ENCODE measurements at regions not wholly inside any gene's neighbourhood (a gene's known extent, or its start where the extent isn't known, plus 50 kb on each side); places are given as distances from the start of the nearest gene placed in this dataset.

DNA sequence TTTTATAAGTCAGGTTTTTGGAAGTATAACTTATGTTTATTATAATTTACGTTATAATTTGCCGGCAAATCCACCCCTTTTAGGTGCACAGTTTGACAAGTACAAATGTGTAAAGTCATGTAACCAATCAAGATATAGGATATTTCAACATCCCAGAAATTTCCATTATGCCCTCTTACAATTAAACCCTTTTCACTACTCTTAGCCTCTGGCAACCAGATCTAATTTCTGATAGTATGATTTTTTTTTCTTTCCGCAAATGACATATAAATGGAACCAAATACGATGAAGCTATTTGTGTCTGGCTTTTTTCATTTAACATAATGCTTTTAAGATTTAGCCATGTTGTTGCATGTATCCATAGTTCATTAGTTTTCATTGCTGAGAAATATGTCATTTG is 69.5 kb upstream of the HTATIP2 start:
- DNase-seq (ENCODE audit: low read depth) = no peak
- no peak overlapping the region for H3K4me3 ChIP-seq (ENCODE audit: control insufficient read depth, low read depth, low read length)
- TF ChIP-seq, protein P1, sequence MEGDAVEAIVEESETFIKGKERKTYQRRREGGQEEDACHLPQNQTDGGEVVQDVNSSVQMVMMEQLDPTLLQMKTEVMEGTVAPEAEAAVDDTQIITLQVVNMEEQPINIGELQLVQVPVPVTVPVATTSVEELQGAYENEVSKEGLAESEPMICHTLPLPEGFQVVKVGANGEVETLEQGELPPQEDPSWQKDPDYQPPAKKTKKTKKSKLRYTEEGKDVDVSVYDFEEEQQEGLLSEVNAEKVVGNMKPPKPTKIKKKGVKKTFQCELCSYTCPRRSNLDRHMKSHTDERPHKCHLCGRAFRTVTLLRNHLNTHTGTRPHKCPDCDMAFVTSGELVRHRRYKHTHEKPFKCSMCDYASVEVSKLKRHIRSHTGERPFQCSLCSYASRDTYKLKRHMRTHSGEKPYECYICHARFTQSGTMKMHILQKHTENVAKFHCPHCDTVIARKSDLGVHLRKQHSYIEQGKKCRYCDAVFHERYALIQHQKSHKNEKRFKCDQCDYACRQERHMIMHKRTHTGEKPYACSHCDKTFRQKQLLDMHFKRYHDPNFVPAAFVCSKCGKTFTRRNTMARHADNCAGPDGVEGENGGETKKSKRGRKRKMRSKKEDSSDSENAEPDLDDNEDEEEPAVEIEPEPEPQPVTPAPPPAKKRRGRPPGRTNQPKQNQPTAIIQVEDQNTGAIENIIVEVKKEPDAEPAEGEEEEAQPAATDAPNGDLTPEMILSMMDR (conservative IDR thresholded peaks at IDR 0.05; ENCODE audit: control insufficient read depth, insufficient read depth, low read depth, low read length) = no peak

DNA sequence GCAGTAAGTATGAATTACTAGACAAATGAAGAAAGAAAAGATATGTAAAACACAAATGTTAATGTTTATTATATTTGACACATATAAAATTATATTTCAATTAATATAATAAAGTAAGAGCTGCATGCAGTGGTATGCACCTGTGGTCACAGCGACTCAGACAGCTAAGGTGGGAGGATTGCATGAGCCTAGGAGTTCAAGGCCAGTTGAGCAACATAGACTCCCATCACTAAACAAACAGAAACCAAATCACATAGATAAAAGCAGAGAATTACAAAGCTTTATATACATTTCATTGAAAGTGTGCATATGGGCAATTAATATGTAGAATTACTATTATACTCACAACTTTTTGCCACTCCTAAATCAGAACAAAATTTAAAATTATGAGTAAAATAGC is 70.0 kb upstream of the HTATIP2 start:
- TF ChIP-seq, protein P1 (conservative IDR thresholded peaks at IDR 0.05; ENCODE audit: control insufficient read depth, insufficient read depth, low read depth, low read length) = no peak
- no peak overlapping the region for H3K4me3 ChIP-seq (ENCODE audit: control insufficient read depth, low read depth, low read length)
- DNase-seq (ENCODE audit: low read depth) = no peak

DNA sequence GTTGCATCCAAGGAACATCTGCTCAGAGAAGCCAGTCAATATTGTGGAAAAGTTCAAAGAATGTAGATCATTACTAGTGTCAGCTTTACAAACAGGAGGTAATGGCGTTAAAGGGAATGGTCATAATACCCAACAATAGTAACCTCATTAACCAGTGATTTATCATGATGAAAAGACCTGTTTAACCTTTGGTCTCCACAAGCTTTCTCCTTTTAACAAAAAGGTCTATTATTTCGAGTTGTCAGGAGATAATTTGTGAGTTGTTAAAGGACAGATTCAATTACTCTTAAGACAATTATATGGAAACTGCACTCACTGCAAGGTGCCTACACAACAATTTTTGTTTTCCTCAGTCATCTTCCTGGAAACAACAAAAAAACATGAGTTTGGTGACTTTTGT is 73.8 kb upstream of the HTATIP2 start:
- no peak for DNase-seq (ENCODE audit: low read depth)
- TF ChIP-seq, protein P1 (conservative IDR thresholded peaks at IDR 0.05; ENCODE audit: control insufficient read depth, insufficient read depth, low read depth, low read length) = no peak

DNA sequence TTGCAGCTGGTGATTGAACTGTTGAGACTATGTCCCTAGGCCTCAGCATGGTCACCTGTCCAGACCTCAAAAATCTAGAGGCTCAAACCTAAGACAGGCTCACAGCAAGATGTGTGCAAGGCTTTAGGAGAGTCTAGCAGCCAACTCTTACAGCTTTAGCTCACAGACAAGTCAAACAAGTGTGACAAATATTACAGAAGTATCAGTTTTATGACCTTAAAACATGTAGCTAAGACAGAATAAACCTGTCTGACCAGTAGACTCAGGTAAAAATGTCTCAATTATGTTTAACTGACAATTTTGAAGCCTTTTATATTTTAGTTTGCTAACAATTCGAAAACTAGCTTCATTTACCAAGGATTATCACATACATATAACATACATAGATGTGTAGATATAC is 80.0 kb upstream of the HTATIP2 start:
- DNase-seq (ENCODE audit: low read depth) = no peak
- TF ChIP-seq, protein P1 (conservative IDR thresholded peaks at IDR 0.05; ENCODE audit: control insufficient read depth, insufficient read depth, low read depth, low read length) = no peak
- H3K4me3 ChIP-seq (ENCODE audit: control insufficient read depth, low read depth, low read length) = no peak overlapping the region

More for the DNA sequence above, 73.8 kb upstream of the HTATIP2 start:
- no peak overlapping the region for H3K4me3 ChIP-seq (ENCODE audit: control insufficient read depth, low read depth, low read length)

DNA sequence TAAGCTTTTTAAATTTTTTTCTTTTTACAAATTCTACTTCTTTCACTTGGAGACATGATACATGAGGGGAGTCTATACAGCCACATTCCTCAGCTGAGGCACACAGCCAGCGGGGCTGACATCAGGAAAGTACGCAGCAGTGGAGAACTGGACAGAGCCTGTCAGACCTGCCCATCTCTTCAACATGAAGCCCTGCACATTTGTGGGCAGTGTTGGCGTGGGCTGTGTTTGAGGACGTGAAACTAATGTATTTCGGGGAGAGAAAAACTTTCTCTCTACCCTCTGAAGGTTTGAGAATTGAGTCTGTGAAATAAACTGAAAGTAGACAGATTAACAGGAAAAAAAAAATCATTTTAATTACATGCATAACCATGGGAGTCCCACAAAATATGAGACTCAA is 84.8 kb upstream of the HTATIP2 start:
- DNase-seq (ENCODE audit: low read depth) = no peak
- H3K4me3 ChIP-seq (ENCODE audit: control insufficient read depth, low read depth, low read length) = no peak overlapping the region
- TF ChIP-seq, protein P1 (conservative IDR thresholded peaks at IDR 0.05; ENCODE audit: control insufficient read depth, insufficient read depth, low read depth, low read length) = no peak

DNA sequence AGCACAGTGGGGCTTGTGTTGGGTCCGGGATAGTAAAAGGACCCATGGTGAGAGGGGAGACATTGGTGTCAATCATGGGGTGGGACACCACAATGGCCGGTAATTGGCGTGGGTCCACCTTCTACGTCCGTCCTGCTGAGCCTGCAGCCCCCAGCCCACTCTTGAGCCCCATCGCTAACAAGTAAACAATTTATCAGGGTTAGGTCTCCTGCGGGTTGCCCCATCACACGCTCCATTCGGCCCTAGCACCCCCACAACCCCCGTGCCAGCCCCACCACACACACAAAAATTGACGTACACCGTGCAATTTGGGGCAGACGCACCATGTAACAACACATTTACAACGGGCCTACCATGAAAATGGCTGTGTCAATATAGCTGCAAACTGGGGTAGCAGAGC is 86.5 kb upstream of the HTATIP2 start:
- TF ChIP-seq, protein P1 (conservative IDR thresholded peaks at IDR 0.05; ENCODE audit: control insufficient read depth, insufficient read depth, low read depth, low read length) = no peak
- DNase-seq (ENCODE audit: low read depth) = no peak
- no peak overlapping the region for H3K4me3 ChIP-seq (ENCODE audit: control insufficient read depth, low read depth, low read length)

Data from fibroblast of mammary gland (primary cell).